Neural cell (in vitro differentiated cells): ENCODE measurements at regions not wholly inside any gene's neighbourhood (a gene's known extent, or its start where the extent isn't known, plus 50 kb on each side); places are given as distances from the start of the nearest gene placed in this dataset.

Source experiments
- H2AFZ ChIP-seq: fragments of 200-600, 300-800 bp; sonication (generic), shearing (Covaris generic); 2 replicates; pipeline ENCODE4 v1.6.0; 2014; ENCODE audit warnings: low read depth, mild to moderate bottlenecking, antibody characterized with exemption, low read length, moderate library complexity
- H3F3A ChIP-seq: fragments of 200-600 bp; shearing (Covaris generic); 2 replicates; pipeline ENCODE4 v1.6.1; 2016; ENCODE audit warnings: mild to moderate bottlenecking, moderate library complexity, mixed read lengths, antibody characterized with exemption, low read length; ENCODE audit not compliant: insufficient read depth, poor library complexity, severe bottlenecking
- H3K27ac ChIP-seq: fragments of 200-600, 300-800 bp; sonication (generic), shearing (Covaris generic); 2 replicates; pipeline ENCODE4 v1.5.1; 2014; ENCODE audit warnings: mild to moderate bottlenecking, low read length, moderate library complexity
- H3K27me3 ChIP-seq: fragments of 300-800, 200-600 bp; sonication (generic), shearing (Covaris generic); 2 replicates; pipeline ENCODE4 v1.6.0; 2014; ENCODE audit warnings: mild to moderate bottlenecking, low read depth, low read length, moderate library complexity; ENCODE audit not compliant: insufficient read depth
- H3K36me3 ChIP-seq: fragments of 300-800, 200-600 bp; sonication (generic), shearing (Covaris generic); 2 replicates; pipeline ENCODE4 v1.5.1; 2014; ENCODE audit warnings: mild to moderate bottlenecking, antibody characterized with exemption, low read length, moderate library complexity; ENCODE audit not compliant: insufficient read depth
- H3K4me2 ChIP-seq: fragments of 300-800, 200-600 bp; sonication (generic), shearing (Covaris generic); 2 replicates; pipeline ENCODE4 v1.6.0; 2014; ENCODE audit warnings: mild to moderate bottlenecking, low read length
- H3K4me3 ChIP-seq: fragments of 300-800, 200-600 bp; sonication (generic), shearing (Covaris generic); 2 replicates; pipeline ENCODE4 v1.5.1; 2014; ENCODE audit warnings: mild to moderate bottlenecking, low read length, moderate library complexity
- H3K79me2 ChIP-seq: fragments of 200-600 bp; shearing (Covaris generic); replicated peaks from 2 replicates; pipeline ENCODE4 v1.6.0; 2014; ENCODE audit warnings: mild to moderate bottlenecking, low read length, moderate library complexity; ENCODE audit not compliant: insufficient read depth
- H3K9ac ChIP-seq: fragments of 300-800, 200-600 bp; sonication (generic), shearing (Covaris generic); 2 replicates; pipeline ENCODE4 v1.6.1; 2016; ENCODE audit warnings: mild to moderate bottlenecking, low read length, mixed read lengths
- H3K9me2 ChIP-seq: fragments of 200-600 bp; shearing (Covaris generic); 2 replicates; pipeline ENCODE4 v1.6.1; 2016; ENCODE audit warnings: mild to moderate bottlenecking, low read length, mixed read lengths; ENCODE audit not compliant: insufficient read depth
- H3K9me3 ChIP-seq: fragments of 200-600, 300-800 bp; sonication (generic), shearing (Covaris generic); 2 replicates; pipeline ENCODE4 v1.6.1; 2016; ENCODE audit warnings: mild to moderate bottlenecking, mixed run types, low read length, moderate library complexity, mixed read lengths
- H4K20me1 ChIP-seq: fragments of 200-600 bp; shearing (Covaris generic); 2 replicates; pipeline ENCODE4 v1.6.1; 2016; ENCODE audit warnings: mild to moderate bottlenecking, mixed run types; ENCODE audit not compliant: insufficient read depth
- CTCF ChIP-seq: fragments of 450-650 bp; IDR thresholded peaks from 2 replicates; pipeline ENCODE4 v1.5.1; 2014; ENCODE audit warnings: antibody characterized with exemption, mild to moderate bottlenecking, moderate library complexity; ENCODE audit not compliant: poor library complexity, severe bottlenecking
- EP300 ChIP-seq: fragments of 450-650 bp; conservative IDR thresholded peaks from 2 replicates; pipeline ENCODE4 v1.6.1; 2014; ENCODE audit warnings: antibody characterized with exemption, mild to moderate bottlenecking, moderate library complexity; ENCODE audit not compliant: poor library complexity, severe bottlenecking
- EZH2 ChIP-seq: fragments of 200-600, 300-800 bp; shearing (Covaris generic), sonication (generic); IDR thresholded peaks from 2 replicates; pipeline ENCODE4 v1.6.1; 2014; ENCODE audit warnings: antibody characterized with exemption, low read length, borderline replicate concordance, mild to moderate bottlenecking; ENCODE audit not compliant: insufficient read depth, poor library complexity, severe bottlenecking
- MXI1 ChIP-seq: fragments of 450-650 bp; conservative IDR thresholded peaks from 2 replicates; pipeline ENCODE4 v1.6.1; 2014; ENCODE audit warnings: antibody characterized with exemption, mild to moderate bottlenecking; ENCODE audit not compliant: poor library complexity, severe bottlenecking
- POLR2AphosphoS5 ChIP-seq: IDR thresholded peaks from 2 replicates; pipeline ENCODE4 v1.6.1; 2012
- RAD21 ChIP-seq: fragments of 450-650 bp; conservative IDR thresholded peaks from 2 replicates; pipeline ENCODE4 v1.6.1; 2014; ENCODE audit warnings: antibody characterized with exemption, mild to moderate bottlenecking, moderate library complexity
- SMC3 ChIP-seq: fragments of 450-650 bp; conservative IDR thresholded peaks from 2 replicates; pipeline ENCODE4 v1.6.1; 2014; ENCODE audit warnings: antibody characterized with exemption, mild to moderate bottlenecking, moderate library complexity; ENCODE audit not compliant: poor library complexity
- TAF1 ChIP-seq: IDR thresholded peaks from 2 replicates; pipeline ENCODE4 v1.6.1; 2012; ENCODE audit warnings: low read depth
- TF ChIP-seq, protein P1 (sequence below): IDR thresholded peaks from 2 replicates; pipeline ENCODE4 v1.6.1; 2012; ENCODE audit warnings: borderline replicate concordance

GRCh38 chr5:37955748-37956147 is 115.9 kb upstream of the GDNF start:
- H3K36me3 ChIP-seq: no peaks in the 10 kb centered on the region
- TF ChIP-seq RAD21 (no peak), TAF1 (no peak), MXI1 (no peak), CTCF (no peak), SMC3 (no peak), EZH2 (no peak), EP300 (no peak), POLR2AphosphoS5 (no peak)
- TF ChIP-seq, protein P1, sequence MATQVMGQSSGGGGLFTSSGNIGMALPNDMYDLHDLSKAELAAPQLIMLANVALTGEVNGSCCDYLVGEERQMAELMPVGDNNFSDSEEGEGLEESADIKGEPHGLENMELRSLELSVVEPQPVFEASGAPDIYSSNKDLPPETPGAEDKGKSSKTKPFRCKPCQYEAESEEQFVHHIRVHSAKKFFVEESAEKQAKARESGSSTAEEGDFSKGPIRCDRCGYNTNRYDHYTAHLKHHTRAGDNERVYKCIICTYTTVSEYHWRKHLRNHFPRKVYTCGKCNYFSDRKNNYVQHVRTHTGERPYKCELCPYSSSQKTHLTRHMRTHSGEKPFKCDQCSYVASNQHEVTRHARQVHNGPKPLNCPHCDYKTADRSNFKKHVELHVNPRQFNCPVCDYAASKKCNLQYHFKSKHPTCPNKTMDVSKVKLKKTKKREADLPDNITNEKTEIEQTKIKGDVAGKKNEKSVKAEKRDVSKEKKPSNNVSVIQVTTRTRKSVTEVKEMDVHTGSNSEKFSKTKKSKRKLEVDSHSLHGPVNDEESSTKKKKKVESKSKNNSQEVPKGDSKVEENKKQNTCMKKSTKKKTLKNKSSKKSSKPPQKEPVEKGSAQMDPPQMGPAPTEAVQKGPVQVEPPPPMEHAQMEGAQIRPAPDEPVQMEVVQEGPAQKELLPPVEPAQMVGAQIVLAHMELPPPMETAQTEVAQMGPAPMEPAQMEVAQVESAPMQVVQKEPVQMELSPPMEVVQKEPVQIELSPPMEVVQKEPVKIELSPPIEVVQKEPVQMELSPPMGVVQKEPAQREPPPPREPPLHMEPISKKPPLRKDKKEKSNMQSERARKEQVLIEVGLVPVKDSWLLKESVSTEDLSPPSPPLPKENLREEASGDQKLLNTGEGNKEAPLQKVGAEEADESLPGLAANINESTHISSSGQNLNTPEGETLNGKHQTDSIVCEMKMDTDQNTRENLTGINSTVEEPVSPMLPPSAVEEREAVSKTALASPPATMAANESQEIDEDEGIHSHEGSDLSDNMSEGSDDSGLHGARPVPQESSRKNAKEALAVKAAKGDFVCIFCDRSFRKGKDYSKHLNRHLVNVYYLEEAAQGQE: no peak
- H3K9ac ChIP-seq: no peak overlapping the region

GRCh38 chr5:37954561-37954960 is 114.7 kb upstream of the GDNF start:
- peaks cover 5% of the 10 kb centered on the region for H3K9me3 ChIP-seq
- no peak overlapping the region for H3K9ac ChIP-seq
- no peaks in the 10 kb centered on the region for H3K79me2 ChIP-seq
- TF ChIP-seq MXI1 (no peak), TAF1 (no peak), EP300 (no peak), SMC3 (no peak), RAD21 (no peak), POLR2AphosphoS5 (no peak), EZH2 (no peak), CTCF (no peak)
- TF ChIP-seq, protein P1: no peak
- H3K4me3 ChIP-seq: no peak overlapping the region
- H2AFZ ChIP-seq: no peak overlapping the region
- H3K4me2 ChIP-seq: no peak overlapping the region
- no peaks in the 10 kb centered on the region for H3K27me3 ChIP-seq
- H3F3A ChIP-seq: no peaks in the 10 kb centered on the region
- H3K36me3 ChIP-seq: no peaks in the 10 kb centered on the region
- no peaks in the 10 kb centered on the region for H3K9me2 ChIP-seq
- H3K27ac ChIP-seq: no peak overlapping the region
- no peaks in the 10 kb centered on the region for H4K20me1 ChIP-seq

More at GRCh38 chr5:37955748-37956147, 115.9 kb upstream of the GDNF start:
- H3K79me2 ChIP-seq: no peaks in the 10 kb centered on the region
- no peaks in the 10 kb centered on the region for H3F3A ChIP-seq
- no peak overlapping the region for H3K4me3 ChIP-seq
- H3K27me3 ChIP-seq: no peaks in the 10 kb centered on the region
- H4K20me1 ChIP-seq: no peaks in the 10 kb centered on the region
- H3K9me3 ChIP-seq: peaks cover 5% of the 10 kb centered on the region
- H3K4me2 ChIP-seq: no peak overlapping the region
- H2AFZ ChIP-seq: no peak overlapping the region
- H3K27ac ChIP-seq: no peak overlapping the region
- H3K9me2 ChIP-seq: no peaks in the 10 kb centered on the region
